GM19043 (cell line): ENCODE measurements at regions not wholly inside any gene's neighbourhood (a gene's known extent, or its start where the extent isn't known, plus 50 kb on each side); places are given as distances from the start of the nearest gene placed in this dataset.
A peak's percentile ranks its signal among the peaks of the same experiment; 100 is the strongest.

Source experiments
- ATAC-seq: cut with Tn5 transposase; IDR thresholded peaks from one replicate; pipeline ENCODE4 v1.9.1; 2021; ENCODE audit warnings: low read depth; ENCODE audit not compliant: unreplicated experiment

GRCh38 chrX:39874202-39874816 lies 223.4 kb downstream of the BCOR start:
- peak; percentile 77 for ATAC-seq

GRCh38 chrX:39875834-39876628 lies 221.7 kb downstream of the BCOR start:
- no peak for ATAC-seq

- ATAC-seq: no peak
Measured at GRCh38 chrX:39877905-39878304, 219.9 kb downstream of the BCOR start.

- ATAC-seq: no peak
Measured at GRCh38 chrX:39883666-39884065, 214.1 kb downstream of the BCOR start.

GRCh38 chrX:39886282-39886681 lies 211.5 kb downstream of the BCOR start:
- ATAC-seq: no peak

- no peak for ATAC-seq
Measured at GRCh38 chrX:39888730-39889129, 209.0 kb downstream of the BCOR start.

GRCh38 chrX:39889704-39890103 lies 208.1 kb downstream of the BCOR start:
- ATAC-seq: no peak

GRCh38 chrX:39890807-39891206 lies 207.0 kb downstream of the BCOR start:
- ATAC-seq: no peak

GRCh38 chrX:39891781-39892180 lies 206.0 kb downstream of the BCOR start:
- no peak for ATAC-seq

- no peak for ATAC-seq
Measured at GRCh38 chrX:39893417-39894338, 204.1 kb downstream of the BCOR start.

GRCh38 chrX:39894683-39895082 lies 203.1 kb downstream of the BCOR start:
- no peak for ATAC-seq

GRCh38 chrX:39895218-39896110 lies 202.3 kb downstream of the BCOR start:
- no peak for ATAC-seq

- no peak for ATAC-seq
Measured at GRCh38 chrX:39896951-39897740, 200.6 kb downstream of the BCOR start.

- no peak for ATAC-seq
Measured at GRCh38 chrX:39897741-39898097, 200.0 kb downstream of the BCOR start.

- ATAC-seq: no peak
Measured at GRCh38 chrX:39898147-39898546, 199.6 kb downstream of the BCOR start.

- no peak for ATAC-seq
Measured at GRCh38 chrX:39899059-39899458, 198.7 kb downstream of the BCOR start.

GRCh38 chrX:39899856-39900776 lies 197.6 kb downstream of the BCOR start:
- ATAC-seq: no peak

- ATAC-seq: no peak
Measured at GRCh38 chrX:39900777-39901170, 197.0 kb downstream of the BCOR start.
